HG02642 (cell line): ENCODE measurements at regions not wholly inside any gene's neighbourhood (a gene's known extent, or its start where the extent isn't known, plus 50 kb on each side); places are given as distances from the start of the nearest gene placed in this dataset.
"Not testable (repeated sequence)": the region's sequence is repeated elsewhere in the genome, so short reads cannot be mapped to it uniquely, and the experiment has no call there.

Source experiments
- ATAC-seq: cut with Tn5 transposase; IDR thresholded peaks from one replicate; pipeline ENCODE4 v1.9.1; 2021; ENCODE audit warnings: mild to moderate bottlenecking; ENCODE audit not compliant: unreplicated experiment, poor library complexity

DNA sequence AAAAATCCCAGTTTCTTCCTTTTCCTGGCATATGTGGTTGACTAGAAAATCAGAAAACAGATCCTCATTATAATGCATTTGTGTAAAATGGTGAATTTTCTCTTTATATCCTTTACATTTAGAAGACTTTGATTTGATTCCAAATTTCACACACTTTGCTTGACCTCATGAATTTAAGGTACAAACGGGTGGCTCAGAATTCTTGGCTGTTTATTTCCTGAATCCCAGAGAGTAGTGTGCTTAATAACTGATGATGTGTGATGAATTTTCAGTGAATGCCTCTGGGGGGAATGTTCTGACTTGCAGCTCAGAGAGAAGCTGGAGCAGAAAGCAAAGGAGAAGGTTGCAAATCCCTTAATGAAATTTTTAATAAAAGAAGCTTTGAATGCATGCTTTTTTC is 126.8 kb downstream of the SPATA31D1 start:
- ATAC-seq, result no peak

DNA sequence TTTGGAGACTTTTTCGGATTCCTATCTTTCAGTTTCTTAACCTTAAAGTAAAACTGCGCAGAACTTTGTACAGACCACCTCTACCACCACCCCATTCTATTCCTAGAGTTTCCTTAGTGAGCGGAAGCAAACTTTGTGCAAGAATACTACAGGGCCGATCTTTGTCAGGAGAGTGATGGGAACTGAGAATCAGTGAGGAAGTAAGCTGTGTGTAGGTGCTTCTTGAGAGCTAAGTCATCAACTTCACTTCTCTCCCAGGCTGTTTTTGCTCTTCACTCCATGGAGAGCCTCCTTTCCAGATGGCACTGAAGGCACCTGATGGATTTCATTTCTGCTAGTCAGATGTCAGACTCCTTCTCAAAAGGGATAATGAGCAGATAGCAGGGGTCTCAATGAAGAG is 127.3 kb downstream of the SPATA31D1 start:
- ATAC-seq, result no peak

DNA sequence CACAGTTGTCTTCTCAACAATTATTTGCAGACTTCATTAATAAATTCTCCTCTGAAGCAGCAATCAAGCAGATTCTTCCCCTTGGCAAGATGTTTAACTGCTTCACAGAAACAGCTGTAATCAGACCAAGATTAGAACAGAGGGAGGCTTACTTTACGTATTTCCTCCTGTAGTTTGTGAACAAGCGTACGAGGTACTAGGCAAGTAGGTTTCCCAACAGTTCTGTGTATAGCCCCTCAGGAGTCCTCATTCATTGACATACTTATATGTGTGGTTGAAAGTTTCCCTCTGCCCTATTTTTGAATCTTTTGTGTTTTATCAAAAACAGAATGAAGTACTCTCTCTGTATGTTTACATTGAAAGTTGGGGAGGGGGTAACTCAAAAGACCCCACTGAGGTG is 128.0 kb downstream of the SPATA31D1 start:
- no peak for ATAC-seq

DNA sequence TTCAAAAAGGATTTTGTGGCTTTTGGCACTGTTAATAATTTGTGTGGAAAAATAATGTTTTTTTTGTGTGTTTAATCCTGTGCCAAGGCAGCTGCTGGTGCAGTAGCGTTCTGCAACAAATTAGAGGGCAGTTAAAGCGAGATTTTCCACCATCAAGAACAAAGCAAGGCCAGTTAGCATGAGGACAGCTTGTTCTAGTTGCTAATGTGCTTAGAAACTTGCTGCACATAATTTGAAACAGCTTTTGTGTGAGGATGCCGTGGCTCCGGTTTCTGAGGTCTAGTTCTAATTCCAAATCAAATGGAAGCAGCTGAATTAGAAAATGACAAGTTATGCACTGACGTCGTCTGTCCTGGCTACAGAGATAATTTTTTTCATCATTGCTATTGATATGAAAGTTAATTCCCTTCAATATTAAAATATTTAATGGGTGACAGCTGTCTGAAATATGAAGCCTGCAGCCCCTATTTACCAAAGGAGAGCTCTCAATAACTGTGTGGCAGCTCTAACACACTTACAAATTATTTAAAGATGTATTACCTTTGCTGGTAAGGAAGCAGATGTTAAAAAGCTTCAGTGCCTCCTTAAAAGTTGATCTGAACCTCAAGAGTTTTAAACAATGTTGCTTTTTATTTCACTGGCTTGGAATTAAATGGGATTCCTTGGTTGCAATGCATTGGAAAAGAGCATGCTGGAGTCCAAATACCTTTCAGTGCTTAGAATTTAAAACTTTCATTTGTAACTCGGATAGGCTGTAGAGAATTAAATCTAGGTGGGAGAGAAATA is 128.6 kb downstream of the SPATA31D1 start:
- no peak for ATAC-seq

DNA sequence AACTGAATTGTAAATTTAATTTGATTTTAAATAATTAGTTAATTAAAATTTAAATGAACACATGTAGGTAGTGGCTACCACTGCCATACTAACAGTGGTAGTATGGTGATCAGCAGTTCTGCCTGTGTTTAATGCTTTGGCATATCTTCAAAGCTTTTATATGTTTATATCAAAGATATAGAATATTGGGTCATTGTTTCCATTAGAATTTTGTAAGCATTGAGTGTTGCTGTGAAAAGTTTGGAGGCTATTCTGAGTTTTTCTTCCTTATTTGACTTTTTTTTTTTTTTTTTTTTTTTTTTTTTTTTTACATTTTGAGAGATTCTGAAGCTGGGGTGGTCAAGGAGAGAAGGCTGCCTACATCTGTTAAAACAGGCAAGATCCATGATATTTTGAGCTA is 134.2 kb downstream of the SPATA31D1 start:
- no peak for ATAC-seq

DNA sequence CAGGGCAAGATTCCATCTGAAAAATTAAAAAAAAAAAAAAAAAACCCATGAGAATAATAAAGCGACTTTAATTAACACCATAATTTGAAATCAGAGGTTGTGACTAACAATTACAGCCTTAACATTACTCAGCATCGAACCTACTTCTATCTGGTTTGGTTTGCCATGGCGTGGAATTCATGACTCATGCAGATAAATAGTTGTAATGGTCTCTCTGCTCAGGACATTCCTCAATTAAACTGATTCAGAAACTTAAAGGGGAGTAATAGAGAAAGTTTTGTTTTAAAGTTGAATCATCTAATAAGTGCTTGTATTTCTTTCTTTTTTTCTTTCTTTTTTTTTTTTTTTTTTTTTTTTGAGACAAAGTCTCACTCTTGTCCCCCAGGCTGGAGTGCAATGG is 135.5 kb downstream of the SPATA31D1 start:
- ATAC-seq, result no peak

DNA sequence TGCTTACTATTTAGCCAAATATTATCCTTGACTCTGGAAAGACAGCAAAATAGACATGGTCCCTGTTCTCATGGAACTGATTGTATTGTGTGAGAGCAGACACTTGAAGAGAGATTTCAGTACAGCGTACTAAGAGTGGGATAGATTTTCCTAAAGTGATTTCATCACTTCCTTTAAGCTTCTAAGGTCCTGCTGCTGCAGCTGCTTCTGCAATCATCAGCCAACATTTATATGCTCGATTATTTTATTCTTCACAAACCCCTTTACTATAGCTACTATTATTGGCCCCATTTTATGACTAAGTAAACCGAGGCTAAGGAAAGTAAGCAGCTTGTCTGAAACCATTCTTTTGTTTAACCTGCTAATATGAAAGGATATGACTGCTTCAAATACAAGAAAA is 137.7 kb downstream of the SPATA31D1 start:
- ATAC-seq, result no peak

DNA sequence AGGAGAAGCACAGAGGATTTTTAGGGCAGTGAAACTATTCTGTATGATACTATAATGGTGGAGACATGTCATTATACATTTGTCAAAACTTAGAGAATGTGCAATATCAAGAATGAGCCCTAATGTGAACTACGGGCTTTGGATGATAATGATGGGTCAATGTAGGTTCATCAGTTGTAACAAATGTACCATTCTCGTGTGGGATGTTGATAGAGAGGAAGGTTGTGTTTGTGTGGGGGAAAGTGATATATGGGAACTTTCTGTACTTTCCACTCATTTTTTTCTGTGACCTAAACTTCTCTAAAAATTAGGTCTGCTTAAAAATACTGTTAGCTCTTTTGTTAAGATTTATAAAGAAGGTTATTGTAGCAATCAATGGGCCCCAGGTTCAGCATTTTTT is 138.9 kb downstream of the SPATA31D1 start:
- ATAC-seq, result peak; percentile 26

DNA sequence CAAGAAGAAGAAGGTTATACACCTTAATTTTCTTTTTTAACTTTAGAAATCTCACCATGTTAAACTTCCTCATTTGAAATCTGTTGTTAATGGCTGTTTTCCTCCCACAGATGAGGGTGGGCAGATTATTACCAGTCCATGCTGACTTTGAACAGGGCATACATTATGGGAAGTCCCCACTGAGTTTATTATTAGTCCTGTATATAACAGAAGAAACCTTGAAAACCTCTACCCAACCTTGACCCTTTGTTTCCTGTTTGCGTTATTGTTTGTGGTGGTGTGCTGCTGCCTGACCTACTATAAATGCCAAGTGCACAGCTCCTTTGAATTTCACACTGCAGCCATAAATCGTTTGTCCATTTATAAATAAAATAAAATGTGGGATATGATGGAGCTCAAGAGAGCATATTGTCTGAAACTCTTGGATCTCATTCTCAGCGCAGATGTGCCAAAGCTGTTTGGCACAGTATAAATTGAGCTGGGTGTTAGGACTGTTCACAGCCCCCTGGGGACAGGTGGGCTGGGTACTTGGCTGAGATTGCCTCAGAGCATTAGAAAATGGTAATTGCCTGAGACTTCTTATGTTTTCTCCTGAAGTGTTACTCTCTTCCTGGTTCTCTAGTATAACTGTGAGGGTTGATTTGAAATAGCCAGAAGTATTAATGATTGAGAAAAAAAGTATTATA is 139.6 kb downstream of the SPATA31D1 start:
- peak; percentile 80 for ATAC-seq

DNA sequence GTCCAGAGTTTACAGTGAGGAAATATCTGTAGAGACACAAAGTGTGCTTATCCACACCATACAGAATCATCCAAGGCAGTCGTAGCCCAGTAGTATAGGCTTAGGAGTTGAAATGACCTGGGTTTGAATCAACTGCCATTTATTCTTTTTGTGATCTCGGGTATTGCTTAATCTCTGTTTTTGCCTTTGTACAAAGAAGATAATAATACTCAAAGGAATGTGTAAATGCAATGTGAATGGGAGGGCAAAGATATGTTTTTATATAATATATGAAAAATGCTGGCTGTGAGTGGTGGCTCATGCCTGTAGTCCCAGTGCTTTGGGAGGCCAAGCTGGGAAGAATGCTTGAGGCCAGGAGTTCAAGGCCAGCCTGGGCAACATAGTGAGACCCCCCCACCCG is 141.1 kb downstream of the SPATA31D1 start:
- ATAC-seq, result no peak

DNA sequence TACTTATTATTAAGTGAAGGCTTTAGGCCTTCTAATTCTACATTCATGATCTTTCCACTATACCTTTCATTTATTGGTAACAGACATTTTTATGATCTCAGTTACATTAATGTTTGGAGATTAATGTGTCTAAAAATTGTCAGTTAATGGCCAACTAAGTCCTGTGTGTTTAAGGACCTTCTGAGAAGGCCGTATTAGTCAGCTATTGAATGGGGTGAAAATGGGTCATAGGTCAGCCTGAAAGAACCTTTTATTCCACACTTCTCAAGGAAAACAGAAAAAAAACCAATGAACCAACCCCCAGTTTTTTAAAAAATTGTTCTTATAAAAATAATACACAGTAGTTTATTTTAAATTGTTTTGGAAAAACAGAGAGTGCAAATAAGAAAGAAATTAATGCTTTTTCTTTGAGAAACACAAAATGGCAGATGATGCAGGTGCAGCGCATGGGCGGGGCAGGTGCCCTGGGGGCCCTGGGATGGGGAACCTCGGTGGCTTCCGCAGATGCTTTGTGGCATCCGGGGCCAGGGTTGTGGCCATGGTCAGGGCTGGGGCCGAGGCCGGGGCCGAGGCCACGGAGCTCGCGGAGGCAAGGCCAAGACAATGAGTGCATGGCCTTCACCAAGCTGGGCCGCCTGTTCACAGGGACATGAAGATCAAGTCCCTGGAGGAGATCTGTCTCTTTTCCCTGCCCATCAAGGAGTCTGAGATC is 141.9 kb downstream of the SPATA31D1 start:
- no peak for ATAC-seq

DNA sequence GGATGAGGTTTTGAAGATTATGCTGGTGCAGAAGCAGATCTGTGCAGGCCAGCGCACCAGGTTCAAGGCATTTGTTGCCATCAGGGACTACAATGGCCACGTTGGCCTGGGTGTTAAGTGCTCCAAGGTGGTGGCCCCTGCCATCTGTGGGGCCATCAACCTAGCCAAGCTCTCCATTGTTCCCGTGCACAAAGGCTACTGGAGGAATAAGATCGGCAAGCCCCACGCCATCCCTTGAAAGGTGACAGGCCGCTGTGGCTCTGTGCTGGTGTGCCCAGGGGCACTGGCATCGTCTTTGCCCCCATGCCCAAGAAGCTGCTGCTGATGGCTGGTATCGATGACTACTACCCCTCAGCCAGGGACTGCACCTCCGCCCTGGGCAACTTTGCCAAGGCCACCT is 142.5 kb downstream of the SPATA31D1 start:
- no peak for ATAC-seq

DNA sequence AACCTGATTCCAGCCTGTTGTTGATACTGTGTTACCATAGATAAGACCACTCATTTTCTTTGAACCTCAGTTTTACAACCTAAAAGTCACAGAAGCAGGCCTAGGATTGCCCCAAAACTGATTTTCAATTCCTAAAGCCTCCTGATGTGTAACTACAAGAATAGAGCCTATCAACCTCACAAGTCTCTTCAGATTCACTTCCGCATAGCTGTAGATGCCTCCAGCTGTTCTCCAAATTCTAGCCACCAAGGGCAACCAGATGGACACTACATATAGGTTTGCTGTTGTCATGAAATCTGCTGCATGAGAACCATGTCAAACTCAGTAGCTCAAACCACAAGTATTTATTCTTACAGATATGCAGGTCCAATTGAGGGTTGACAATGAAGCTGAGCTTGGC is 143.5 kb downstream of the SPATA31D1 start:
- ATAC-seq, result no peak

DNA sequence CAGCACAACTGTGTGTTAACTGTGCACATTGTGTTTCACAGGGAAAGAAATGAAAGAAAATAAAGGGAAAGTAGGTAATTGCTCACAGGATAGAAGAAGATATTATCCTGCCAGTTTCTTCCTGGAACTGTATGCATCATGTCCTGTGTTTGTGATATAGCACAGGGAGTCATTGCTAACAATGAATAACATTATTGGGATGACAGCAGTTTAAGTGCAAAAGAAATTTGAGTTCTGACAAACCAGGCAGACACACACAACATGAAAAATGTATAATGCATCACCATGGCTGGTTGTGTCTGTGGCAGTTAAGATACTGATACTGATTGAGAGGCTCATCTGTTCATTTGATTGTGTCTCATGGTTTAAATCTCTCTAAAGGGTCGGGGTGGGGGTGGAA is 145.4 kb downstream of the SPATA31D1 start:
- no peak for ATAC-seq

DNA sequence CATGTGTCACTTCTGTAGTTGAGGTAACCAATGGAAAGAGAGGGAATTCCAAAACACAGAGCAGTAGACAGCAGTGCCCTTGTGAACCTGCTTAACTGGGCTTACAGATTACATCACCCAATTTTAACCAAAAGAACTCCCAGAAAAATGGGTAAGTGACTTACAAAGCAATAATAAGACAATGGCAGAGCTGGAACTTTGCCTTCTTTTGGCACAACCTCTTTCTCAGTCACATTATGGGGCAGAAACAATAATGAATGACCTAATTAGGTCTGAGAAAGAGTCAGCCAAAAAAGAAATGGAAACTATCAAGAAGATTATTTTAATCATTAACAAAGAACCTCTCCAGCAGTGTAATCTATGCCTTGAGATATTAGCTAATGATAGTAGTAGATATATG is 146.5 kb downstream of the SPATA31D1 start:
- no peak for ATAC-seq

DNA sequence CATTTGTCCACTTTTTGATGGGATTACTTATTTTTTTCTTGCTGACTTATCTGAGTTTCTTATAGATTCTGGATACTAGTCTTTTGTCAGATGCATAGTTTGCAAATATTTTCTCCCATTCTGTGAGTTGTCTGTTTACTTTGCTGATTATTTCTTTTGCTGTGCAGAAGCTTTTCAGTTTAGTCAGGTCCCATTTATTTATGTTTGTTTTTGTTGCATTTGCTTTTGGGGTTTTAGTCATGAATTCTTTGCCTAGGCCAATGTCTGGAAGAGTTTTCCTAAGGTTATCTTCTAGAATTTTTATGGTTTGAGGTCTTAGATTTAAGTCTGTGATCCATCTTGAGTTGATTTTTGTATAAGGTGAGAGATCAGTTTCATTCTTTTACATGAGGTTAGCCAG is 149.5 kb downstream of the SPATA31D1 start:
- not testable (repeated sequence) for ATAC-seq

DNA sequence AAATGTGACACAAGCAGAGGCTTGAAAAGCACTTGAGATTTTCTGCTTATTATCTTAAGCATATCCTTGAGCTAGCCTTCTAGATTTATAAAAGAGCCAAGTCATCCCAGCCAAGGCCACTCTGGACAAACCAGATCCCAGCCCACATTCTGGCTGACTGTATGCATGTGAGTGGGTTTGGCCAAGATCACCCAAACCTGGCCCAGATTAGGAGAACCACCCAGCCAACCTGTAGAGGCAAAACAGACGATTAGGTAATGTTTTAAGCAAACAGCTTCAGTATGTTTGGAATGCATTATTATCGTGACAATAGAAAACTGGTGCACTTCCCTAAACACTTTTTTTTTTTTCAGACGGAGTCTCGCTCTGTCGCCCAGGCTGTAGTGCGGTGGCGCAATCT is 151.9 kb downstream of the SPATA31D1 start:
- no peak for ATAC-seq

DNA sequence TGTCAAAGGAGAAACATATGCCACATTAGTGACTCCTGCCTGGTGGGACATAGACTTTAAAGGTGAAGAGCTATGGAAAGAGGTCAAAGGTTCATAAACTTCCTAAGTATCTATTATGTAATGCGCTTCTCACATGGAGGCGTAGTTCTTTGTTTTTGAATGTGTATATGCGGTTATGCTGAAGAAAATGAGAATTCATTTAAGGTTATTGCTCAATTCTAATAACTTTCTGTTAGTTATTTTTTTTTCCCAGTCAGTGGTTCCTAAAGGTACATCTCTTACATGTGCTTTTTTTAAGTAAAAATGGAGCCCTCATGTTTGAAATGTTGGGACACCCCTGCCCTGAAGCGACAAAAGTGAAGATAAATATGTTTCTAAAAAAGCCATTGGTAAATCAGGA is 156.2 kb downstream of the SPATA31D1 start:
- ATAC-seq, result no peak

DNA sequence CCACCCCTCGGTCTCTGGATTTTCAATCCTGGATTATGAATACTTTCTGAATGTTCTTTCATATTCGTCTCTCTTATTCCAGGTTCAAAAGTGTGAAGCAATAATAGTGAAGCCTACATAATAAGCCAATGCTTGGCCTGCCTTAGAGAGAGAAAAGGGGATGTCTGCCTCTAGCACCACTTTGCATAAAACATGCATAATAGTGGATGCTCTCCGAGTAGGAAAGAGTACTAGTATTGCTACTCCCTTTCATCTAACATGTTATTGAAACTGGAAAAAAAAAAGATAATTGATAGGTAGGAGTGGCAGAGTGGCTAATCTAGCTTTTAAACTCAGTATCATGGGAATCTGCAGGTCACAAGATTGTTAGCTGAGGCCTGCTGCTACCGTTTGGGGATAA is 158.1 kb downstream of the SPATA31D1 start:
- no peak for ATAC-seq

DNA sequence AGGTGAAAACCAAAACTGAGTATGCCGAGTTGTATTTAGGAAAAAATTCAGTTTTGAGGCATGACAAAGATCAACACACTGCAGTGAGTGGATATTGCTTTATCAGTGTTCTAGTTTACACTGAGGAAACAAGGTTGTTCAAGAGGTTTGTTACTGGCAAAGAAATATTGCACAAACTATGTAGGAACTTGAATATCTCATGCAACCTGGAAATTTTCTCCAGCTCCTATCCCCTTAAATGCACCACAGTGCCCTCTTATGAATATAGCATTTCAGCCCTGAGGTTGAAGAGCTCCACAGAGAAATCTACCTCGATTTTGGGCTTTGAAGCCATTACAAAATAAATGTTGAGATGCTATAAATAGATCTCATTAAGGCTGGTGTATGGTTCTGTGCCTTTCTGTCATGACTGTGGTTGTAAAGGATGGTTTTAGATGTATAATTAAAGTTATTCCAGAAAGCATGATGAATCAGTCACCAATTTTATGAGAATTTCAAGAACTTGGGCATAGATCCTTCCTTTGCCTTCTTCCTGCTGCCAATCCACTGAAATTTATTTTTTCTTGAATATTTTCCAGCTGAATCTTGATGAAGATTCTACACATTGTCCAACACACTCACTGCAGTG is 159.3 kb downstream of the SPATA31D1 start:
- ATAC-seq, result no peak

DNA sequence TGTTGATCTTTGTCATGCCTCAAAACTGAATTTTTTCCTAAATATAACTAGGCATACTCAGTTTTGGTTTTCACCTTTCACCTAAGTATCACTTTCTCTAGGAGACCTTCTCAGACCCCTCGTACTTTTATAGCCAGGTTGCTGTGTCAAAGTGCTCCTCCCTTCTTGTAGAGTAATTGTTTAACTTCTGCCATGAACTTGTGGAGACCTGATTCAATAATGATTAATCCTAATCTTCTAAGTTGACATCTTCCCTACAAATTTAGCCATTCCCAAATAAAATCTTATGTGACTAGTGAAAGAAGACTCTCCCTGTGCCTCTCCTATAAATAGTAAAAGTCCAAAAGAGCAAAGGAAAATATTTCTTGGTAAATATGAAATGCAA is 159.8 kb downstream of the SPATA31D1 start:
- ATAC-seq, result no peak
